MCF 10A (cell line): ENCODE measurements at regions not wholly inside any gene's neighbourhood (a gene's known extent, or its start where the extent isn't known, plus 50 kb on each side); places are given as distances from the start of the nearest gene placed in this dataset.

Experiments used
- BruUV-seq: library from RNA; stranded (reverse); fragments of 400-500 nt; replicated peaks from 2 replicates; lab custom pipeline; 2021; lab: Mats Ljungman, UMichigan
- CTCF ChIA-PET: fragments of 300-600 bp; sonication (Branson Sonifier 250); formaldehyde crosslinking; extraction: SDS; loops from one replicate; lab custom pipeline; 2021; ENCODE audit warnings: antibody characterized with exemption, inconsistent platforms; lab: Yijun Ruan, JAX
- POLR2A ChIA-PET: fragments of 300-600, 350-650 bp; sonication (Branson Sonifier 250); formaldehyde crosslinking; extraction: SDS; loops from one replicate; lab custom pipeline; 2020; ENCODE audit warnings: antibody characterized with exemption, inconsistent platforms; lab: Yijun Ruan, JAX
- DNase-seq: peaks from one replicate; pipeline ENCODE4 v3.0.0-alpha.2; 2018; ENCODE audit not compliant: unreplicated experiment
- H3K27ac Mint-ChIP-seq: one replicate; pipeline ENCODE4 v1.8.0; 2022; ENCODE audit warnings: mild to moderate bottlenecking, low read depth, mixed read lengths; ENCODE audit not compliant: unreplicated experiment
- H3K27me3 Mint-ChIP-seq: one replicate; pipeline ENCODE4 v1.8.0; 2022; ENCODE audit warnings: mixed read lengths; ENCODE audit not compliant: insufficient read depth, unreplicated experiment
- H3K36me3 Mint-ChIP-seq: one replicate; pipeline ENCODE4 v1.8.0; 2022; ENCODE audit warnings: mild to moderate bottlenecking, moderate library complexity, mixed read lengths; ENCODE audit not compliant: insufficient read depth, unreplicated experiment
- H3K4me1 Mint-ChIP-seq: one replicate; pipeline ENCODE4 v1.8.0; 2022; ENCODE audit warnings: mixed read lengths; ENCODE audit not compliant: insufficient read depth, unreplicated experiment
- H3K4me3 Mint-ChIP-seq: one replicate; pipeline ENCODE4 v1.8.0; 2022; ENCODE audit warnings: mild to moderate bottlenecking, moderate library complexity, mixed read lengths; ENCODE audit not compliant: unreplicated experiment
- H3K9me3 Mint-ChIP-seq: one replicate; pipeline ENCODE4 v1.8.0; 2022; ENCODE audit warnings: mixed read lengths; ENCODE audit not compliant: unreplicated experiment
- intact Hi-C: fragments of 100-400 bp; cut with micrococcal nuclease; formaldehyde crosslinking; loops from 2 replicates; pipeline ENCODE4 v1.14.1; 2022
- TF ChIP-seq, protein P1 (sequence below): fragments of 200-600 bp; IDR thresholded peaks from one replicate; pipeline ENCODE4 v1.8.0; 2022; ENCODE audit warnings: antibody characterized with exemption, mild to moderate bottlenecking; ENCODE audit not compliant: unreplicated experiment

DNA sequence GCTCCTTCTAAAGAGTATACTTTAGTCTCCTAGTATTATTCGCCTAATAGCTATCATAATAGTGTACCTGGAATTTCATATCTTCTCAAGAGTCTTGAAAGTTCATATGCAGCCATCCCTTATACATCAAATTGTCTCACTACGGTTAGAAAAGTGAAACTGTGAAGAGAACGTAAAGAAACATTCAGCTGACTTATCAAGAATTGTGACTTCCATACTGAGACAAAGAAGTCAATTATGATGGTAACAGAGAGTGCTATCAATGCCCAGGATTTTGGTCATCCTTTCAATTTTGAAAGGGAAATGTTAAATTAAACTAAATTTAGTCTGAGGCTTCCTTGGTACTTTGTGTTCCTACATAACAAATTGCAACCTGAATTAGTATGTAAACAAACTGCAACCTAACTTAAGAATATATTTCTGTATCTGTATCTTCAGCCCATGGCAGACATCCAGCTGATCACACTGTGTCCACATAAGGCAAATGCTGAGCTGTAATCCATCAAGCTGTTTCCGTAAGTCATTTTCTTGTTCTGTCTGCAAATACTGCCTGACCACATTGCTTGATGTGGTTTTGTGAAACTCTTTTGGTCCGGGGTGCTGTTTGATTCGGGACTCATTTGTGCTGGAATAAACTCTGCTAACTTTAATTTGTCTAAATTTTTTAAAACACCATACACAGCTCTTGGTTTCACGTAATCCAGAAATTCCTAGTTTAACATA, 469.6 kb downstream of the SI start:
- intact Hi-C loops, result no loop called here
- no peaks in the 10 kb centered on the region for H3K36me3 Mint-ChIP-seq
- DNase-seq, result no peak
- H3K27ac Mint-ChIP-seq, result no peak overlapping the region
- ChIA-PET CTCF (no interaction called here), POLR2A (interaction anchor here (0.7 kb wide), 2 partner anchors 490 to 1300 kb away, joined by 3 to 5 read pairs; no protein-coding TSS in a partner anchor)
- no peaks in the 10 kb centered on the region for H3K9me3 Mint-ChIP-seq
- H3K4me1 Mint-ChIP-seq, result no peaks in the 10 kb centered on the region
- BruUV-seq, result no TSS peak
- H3K27me3 Mint-ChIP-seq, result peaks cover 82% of the 10 kb centered on the region
- no peak overlapping the region for H3K4me3 Mint-ChIP-seq
- TF ChIP-seq, protein P1, sequence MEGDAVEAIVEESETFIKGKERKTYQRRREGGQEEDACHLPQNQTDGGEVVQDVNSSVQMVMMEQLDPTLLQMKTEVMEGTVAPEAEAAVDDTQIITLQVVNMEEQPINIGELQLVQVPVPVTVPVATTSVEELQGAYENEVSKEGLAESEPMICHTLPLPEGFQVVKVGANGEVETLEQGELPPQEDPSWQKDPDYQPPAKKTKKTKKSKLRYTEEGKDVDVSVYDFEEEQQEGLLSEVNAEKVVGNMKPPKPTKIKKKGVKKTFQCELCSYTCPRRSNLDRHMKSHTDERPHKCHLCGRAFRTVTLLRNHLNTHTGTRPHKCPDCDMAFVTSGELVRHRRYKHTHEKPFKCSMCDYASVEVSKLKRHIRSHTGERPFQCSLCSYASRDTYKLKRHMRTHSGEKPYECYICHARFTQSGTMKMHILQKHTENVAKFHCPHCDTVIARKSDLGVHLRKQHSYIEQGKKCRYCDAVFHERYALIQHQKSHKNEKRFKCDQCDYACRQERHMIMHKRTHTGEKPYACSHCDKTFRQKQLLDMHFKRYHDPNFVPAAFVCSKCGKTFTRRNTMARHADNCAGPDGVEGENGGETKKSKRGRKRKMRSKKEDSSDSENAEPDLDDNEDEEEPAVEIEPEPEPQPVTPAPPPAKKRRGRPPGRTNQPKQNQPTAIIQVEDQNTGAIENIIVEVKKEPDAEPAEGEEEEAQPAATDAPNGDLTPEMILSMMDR, result no peak

DNA sequence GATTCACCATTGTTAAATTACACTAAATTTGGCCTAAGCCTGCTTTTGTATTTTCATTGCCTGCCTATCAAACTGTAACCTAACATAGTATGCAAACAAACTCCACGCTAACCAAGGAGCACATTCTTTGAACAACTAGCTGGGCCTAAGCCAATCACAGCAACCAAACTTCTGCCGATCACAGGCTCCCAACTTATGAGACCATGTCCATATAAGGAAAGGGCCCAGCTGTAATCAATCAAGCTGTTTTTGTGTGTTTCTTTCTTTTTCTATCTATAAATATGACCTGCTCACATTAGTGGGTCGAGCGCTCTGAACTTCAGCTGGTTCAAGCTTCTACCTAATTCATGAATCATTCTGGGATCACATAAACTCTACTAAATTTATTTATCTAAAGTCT, 473.6 kb downstream of the SI start:
- CTCF ChIA-PET, result no interaction called here
- H3K4me3 Mint-ChIP-seq, result no peak overlapping the region
- H3K9me3 Mint-ChIP-seq, result no peaks in the 10 kb centered on the region
- TF ChIP-seq, protein P1, result no peak
- no TSS peak for BruUV-seq
- POLR2A ChIA-PET, result no interaction called here
- intact Hi-C loops, result no loop called here
- H3K36me3 Mint-ChIP-seq, result no peaks in the 10 kb centered on the region
- no peak overlapping the region for H3K27ac Mint-ChIP-seq
- DNase-seq, result no peak
- H3K27me3 Mint-ChIP-seq, result peaks cover 63% of the 10 kb centered on the region
- no peaks in the 10 kb centered on the region for H3K4me1 Mint-ChIP-seq

DNA sequence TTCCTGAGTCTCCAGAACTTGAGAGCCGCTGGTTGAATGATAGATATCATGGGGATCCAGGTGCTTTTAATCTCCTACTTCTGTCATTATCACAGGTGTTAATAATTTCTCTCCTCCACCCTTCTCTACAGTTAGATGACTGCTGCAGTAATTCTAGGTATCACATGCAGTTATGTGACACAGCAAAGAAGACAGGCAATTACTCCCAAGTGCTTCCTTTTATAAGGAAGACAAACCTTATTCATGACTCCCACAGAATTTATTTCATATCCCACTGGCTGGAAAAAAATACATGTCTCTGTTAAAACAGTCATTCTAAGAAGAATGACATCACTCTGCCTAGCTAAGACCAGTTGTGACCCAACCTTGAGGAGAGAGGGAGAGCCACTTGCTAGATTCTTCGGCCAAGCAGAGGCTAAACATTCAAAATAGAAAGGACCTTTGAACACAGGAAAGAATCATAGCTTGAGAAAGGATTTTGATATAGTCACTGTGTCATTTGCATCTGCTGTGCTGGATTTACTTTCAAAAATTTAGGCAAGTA, 500.6 kb downstream of the SI start:
- intact Hi-C loops, result no loop called here
- TF ChIP-seq, protein P1, result no peak
- no peaks in the 10 kb centered on the region for H3K36me3 Mint-ChIP-seq
- H3K9me3 Mint-ChIP-seq, result no peaks in the 10 kb centered on the region
- no peak overlapping the region for H3K27ac Mint-ChIP-seq
- no peaks in the 10 kb centered on the region for H3K4me1 Mint-ChIP-seq
- H3K27me3 Mint-ChIP-seq, result peaks cover 69% of the 10 kb centered on the region
- no peak overlapping the region for H3K4me3 Mint-ChIP-seq
- no peak for DNase-seq
- no TSS peak for BruUV-seq
- POLR2A ChIA-PET, result no interaction called here
- CTCF ChIA-PET, result no interaction called here

DNA sequence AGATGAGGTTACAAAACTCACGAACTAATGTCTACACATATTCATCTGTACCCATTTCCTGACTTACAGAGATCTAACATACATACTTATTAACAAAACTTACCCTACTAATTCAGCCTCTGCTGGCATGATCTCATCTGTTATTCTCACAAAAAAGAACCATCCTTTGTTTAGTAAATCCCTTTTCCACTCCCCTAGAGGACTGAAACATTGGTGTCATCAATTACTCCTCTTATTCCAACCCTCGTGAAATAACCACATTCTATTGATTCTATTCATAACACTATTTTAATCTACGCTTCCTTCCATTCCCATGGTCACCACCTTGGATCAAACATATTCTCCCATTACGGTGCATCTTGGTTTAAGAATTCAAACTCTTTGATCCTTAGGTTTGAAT, 505.9 kb downstream of the SI start:
- Mint-ChIP-seq H3K36me3 (no peaks in the 10 kb centered on the region), H3K4me1 (no peaks in the 10 kb centered on the region), H3K27ac (no peak overlapping the region), H3K4me3 (no peak overlapping the region), H3K9me3 (no peaks in the 10 kb centered on the region), H3K27me3 (peaks cover 60% of the 10 kb centered on the region)
- ChIA-PET POLR2A (no interaction called here), CTCF (no interaction called here)
- TF ChIP-seq, protein P1, result no peak
- BruUV-seq, result no TSS peak
- intact Hi-C loops, result no loop called here
- no peak for DNase-seq
